ENCODE measurements at regions not wholly inside any gene's neighbourhood (a gene's known extent, or its start where the extent isn't known, plus 50 kb on each side); places are given as distances from the start of the nearest gene placed in this dataset.
A peak's percentile ranks its signal among the peaks of the same experiment; 100 is the strongest.
"Not testable (repeated sequence)": the region's sequence is repeated elsewhere in the genome, so short reads cannot be mapped to it uniquely, and the experiment has no call there.

- H3K4me1 ChIP-seq (replicated peaks) = no peaks in the 10 kb centered on the region
- TF ChIP-seq POLR2A (IDR thresholded peaks at IDR 0.05) = no peak
- H3K27ac ChIP-seq = no peak overlapping the region
- no peak for DNase-seq (ENCODE audit: low spot score)
- H3K36me3 ChIP-seq = no peaks in the 10 kb centered on the region
- no peaks in the 10 kb centered on the region for H3K9me3 ChIP-seq
- no peaks in the 10 kb centered on the region for H3K27me3 ChIP-seq (replicated peaks; ENCODE audit: insufficient read depth)
- intact Hi-C loops (cut with DNase I) = no loop called here
- H3K4me3 ChIP-seq = no peak overlapping the region
- 82% methylated on average over 13 of the region's 13 CpGs for WGBS
These were observed 193.2 kb downstream of the GOLGA6L6 start for GRCh38 chr15:20348291-20348899.

- no peaks in the 10 kb centered on the region for H3K36me3 ChIP-seq
- DNase-seq (ENCODE audit: low spot score) = no peak
- intact Hi-C loops (cut with DNase I) = no loop called here
- no peaks in the 10 kb centered on the region for H3K4me1 ChIP-seq (replicated peaks)
- TF ChIP-seq POLR2AphosphoS5 (IDR thresholded peaks at IDR 0.05) = no peak
- TF ChIP-seq POLR2A (IDR thresholded peaks at IDR 0.05) = no peak
- TF ChIP-seq, protein P1, sequence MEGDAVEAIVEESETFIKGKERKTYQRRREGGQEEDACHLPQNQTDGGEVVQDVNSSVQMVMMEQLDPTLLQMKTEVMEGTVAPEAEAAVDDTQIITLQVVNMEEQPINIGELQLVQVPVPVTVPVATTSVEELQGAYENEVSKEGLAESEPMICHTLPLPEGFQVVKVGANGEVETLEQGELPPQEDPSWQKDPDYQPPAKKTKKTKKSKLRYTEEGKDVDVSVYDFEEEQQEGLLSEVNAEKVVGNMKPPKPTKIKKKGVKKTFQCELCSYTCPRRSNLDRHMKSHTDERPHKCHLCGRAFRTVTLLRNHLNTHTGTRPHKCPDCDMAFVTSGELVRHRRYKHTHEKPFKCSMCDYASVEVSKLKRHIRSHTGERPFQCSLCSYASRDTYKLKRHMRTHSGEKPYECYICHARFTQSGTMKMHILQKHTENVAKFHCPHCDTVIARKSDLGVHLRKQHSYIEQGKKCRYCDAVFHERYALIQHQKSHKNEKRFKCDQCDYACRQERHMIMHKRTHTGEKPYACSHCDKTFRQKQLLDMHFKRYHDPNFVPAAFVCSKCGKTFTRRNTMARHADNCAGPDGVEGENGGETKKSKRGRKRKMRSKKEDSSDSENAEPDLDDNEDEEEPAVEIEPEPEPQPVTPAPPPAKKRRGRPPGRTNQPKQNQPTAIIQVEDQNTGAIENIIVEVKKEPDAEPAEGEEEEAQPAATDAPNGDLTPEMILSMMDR (IDR thresholded peaks at IDR 0.05) = no peak
- no peaks in the 10 kb centered on the region for H3K27me3 ChIP-seq (replicated peaks; ENCODE audit: insufficient read depth)
- H3K9me3 ChIP-seq = no peaks in the 10 kb centered on the region
- no peak overlapping the region for H3K27ac ChIP-seq
- 55% methylated on average over 4 of the region's 4 CpGs for WGBS
- H3K4me3 ChIP-seq = no peak overlapping the region
These were observed 195.4 kb downstream of the GOLGA6L6 start for GRCh38 chr15:20346082-20346805.

DNA sequence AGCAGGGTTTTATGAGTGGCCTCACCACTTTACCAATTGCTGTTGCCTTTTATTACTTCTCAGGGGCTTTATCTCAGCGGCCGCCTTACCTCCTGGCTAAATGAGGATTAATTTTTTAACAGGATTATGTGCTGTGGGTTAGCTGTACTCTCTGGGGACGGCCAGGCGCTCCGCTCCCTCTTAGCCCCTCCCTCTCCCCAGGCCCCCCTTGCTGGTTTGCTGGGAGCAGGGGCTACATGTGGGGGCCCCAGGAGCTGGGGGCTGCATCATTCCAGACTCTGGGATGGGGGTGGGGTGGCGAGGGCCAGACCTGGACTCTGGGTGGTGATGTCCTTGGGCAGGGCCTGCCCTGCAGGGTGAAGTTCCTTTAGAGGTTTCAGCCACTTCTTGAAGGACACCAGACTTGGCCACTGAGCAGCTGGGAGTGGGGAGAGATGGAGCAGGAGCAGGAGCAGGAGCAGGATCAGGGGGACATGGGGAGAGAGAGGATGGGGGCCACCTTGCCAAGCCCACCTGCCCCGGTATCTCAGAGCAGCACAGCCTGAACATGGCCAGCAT is 196.1 kb downstream of the GOLGA6L6 start:
- Histone ChIP-seq H3K27me3 (replicated peaks; ENCODE audit: insufficient read depth) (no peaks in the 10 kb centered on the region), H3K27ac (no peak overlapping the region), H3K36me3 (no peaks in the 10 kb centered on the region), H3K4me3 (no peak overlapping the region), H3K9me3 (no peaks in the 10 kb centered on the region), H3K4me1 (replicated peaks) (no peaks in the 10 kb centered on the region)
- WGBS = 74% methylated on average over 6 of the region's 7 CpGs
- DNase-seq (ENCODE audit: low spot score) = no peak
- intact Hi-C loops (cut with DNase I) = no loop called here
- TF ChIP-seq, protein P1 (IDR thresholded peaks at IDR 0.05) = no peak
- TF ChIP-seq POLR2A (IDR thresholded peaks at IDR 0.05) (no peak), POLR2AphosphoS5 (IDR thresholded peaks at IDR 0.05) (no peak)

GRCh38 chr15:20344601-20345400 is 196.8 kb downstream of the GOLGA6L6 start:
- no peak overlapping the region for H3K27ac ChIP-seq
- H3K9me3 ChIP-seq = no peaks in the 10 kb centered on the region
- WGBS = 73% methylated on average over 12 of the region's 12 CpGs
- intact Hi-C loops (cut with DNase I) = no loop called here
- no peak overlapping the region for H3K4me3 ChIP-seq
- no peaks in the 10 kb centered on the region for H3K4me1 ChIP-seq (replicated peaks)
- H3K36me3 ChIP-seq = no peaks in the 10 kb centered on the region
- no peak for DNase-seq (ENCODE audit: low spot score)
- TF ChIP-seq POLR2AphosphoS5 (IDR thresholded peaks at IDR 0.05) = no peak
- no peak for TF ChIP-seq POLR2A (IDR thresholded peaks at IDR 0.05)
- TF ChIP-seq, protein P1 (IDR thresholded peaks at IDR 0.05) = no peak
- no peaks in the 10 kb centered on the region for H3K27me3 ChIP-seq (replicated peaks; ENCODE audit: insufficient read depth)

GRCh38 chr15:20343395-20344211 is 198.0 kb downstream of the GOLGA6L6 start:
- not testable (repeated sequence) for H3K9me3 ChIP-seq

GRCh38 chr15:20342601-20343394 is 198.8 kb downstream of the GOLGA6L6 start:
- H3K4me1 ChIP-seq (replicated peaks); DNase-seq (ENCODE audit: low spot score); H3K27ac ChIP-seq; intact Hi-C loops (cut with DNase I); H3K4me3 ChIP-seq; H3K27me3 ChIP-seq (replicated peaks; ENCODE audit: insufficient read depth); H3K9me3 ChIP-seq; H3K36me3 ChIP-seq: not testable (repeated sequence)
- 69% methylated on average over 3 of the region's 4 CpGs for WGBS

More at GRCh38 chr15:20343395-20344211, 198.0 kb downstream of the GOLGA6L6 start:
- H3K27me3 ChIP-seq (replicated peaks; ENCODE audit: insufficient read depth); intact Hi-C loops (cut with DNase I); H3K4me1 ChIP-seq (replicated peaks); H3K36me3 ChIP-seq; H3K4me3 ChIP-seq; H3K27ac ChIP-seq: not testable (repeated sequence)
- WGBS = 84% methylated on average over 7 of the region's 10 CpGs
- DNase-seq (ENCODE audit: low spot score) = peak; percentile 5
